H1 (cell line): ENCODE measurements at regions not wholly inside any gene's neighbourhood (a gene's known extent, or its start where the extent isn't known, plus 50 kb on each side); places are given as distances from the start of the nearest gene placed in this dataset.

Source experiments
- CTCF ChIA-PET: fragments of 300-600 bp; sonication (Branson Sonifier 250); formaldehyde crosslinking; loops from one replicate; lab custom pipeline; 2021; ENCODE audit not compliant: partially characterized antibody; lab: Charles Lee
- POLR2A ChIA-PET: fragments of 300-600 bp; sonication (Branson Sonifier 250); formaldehyde crosslinking; loops from one replicate; lab custom pipeline; 2021; ENCODE audit warnings: inconsistent platforms; ENCODE audit not compliant: partially characterized antibody; lab: Charles Lee
- DNase-seq, 2 experiments: peaks; one replicate each; pipeline versions ENCODE4 v3.0.0 to v3.0.0-alpha.2; 2010 to 2022; ENCODE audit warnings: low spot score in 2 of 2, low read depth in 1 of 2, mixed read lengths in 1 of 2
- FAIRE-seq: peaks from 2 replicates; lab custom pipeline; 2011; peaks lifted over from hg19 to GRCh38; lab: Jason Lieb, UNC
- H2AFZ ChIP-seq: 2 replicates; pipeline ENCODE4 v1.8.1; 2012; ENCODE audit warnings: low read length, inconsistent platforms
- H2AK5ac ChIP-seq: 2 replicates; pipeline ENCODE4 v1.6.1; 2013; ENCODE audit warnings: low read depth, low read length
- H2BK120ac ChIP-seq: replicated peaks from 2 replicates; pipeline ENCODE3; 2013; ENCODE audit warnings: low read depth, low read length, inconsistent platforms
- H2BK12ac ChIP-seq: 2 replicates; pipeline ENCODE4 v1.6.1; 2013; ENCODE audit warnings: low read depth, low read length
- H2BK15ac ChIP-seq: 2 replicates; pipeline ENCODE4 v1.6.1; 2013; ENCODE audit warnings: low read length
- H2BK20ac ChIP-seq: 2 replicates; pipeline ENCODE4 v1.6.1; 2013; ENCODE audit warnings: low read length
- H2BK5ac ChIP-seq: 2 replicates; pipeline ENCODE4 v1.6.1; 2013; ENCODE audit warnings: low read depth, low read length
- H3K14ac ChIP-seq: 2 replicates; pipeline ENCODE4 v1.6.1; 2013; ENCODE audit warnings: inconsistent platforms; ENCODE audit not compliant: insufficient read length
- H3K18ac ChIP-seq: 2 replicates; pipeline ENCODE4 v1.6.1; 2013; ENCODE audit warnings: low read length; ENCODE audit errors: extremely low read depth
- H3K23ac ChIP-seq: 2 replicates; pipeline ENCODE4 v1.6.1; 2013; ENCODE audit warnings: inconsistent platforms; ENCODE audit not compliant: insufficient read length
- H3K23me2 ChIP-seq: 2 replicates; pipeline ENCODE4 v1.6.1; 2013; ENCODE audit warnings: low read depth, low read length
- H3K27ac ChIP-seq: 2 replicates; pipeline ENCODE4 v1.6.1; 2011; ENCODE audit warnings: low read depth, low read length, inconsistent platforms
- H3K27me3 ChIP-seq, 4 experiments: replicated peaks in 1 of 4; 1 replicate in 1 of 4; 2 replicates in 3 of 4; pipeline versions ENCODE4 v1.6.1 to v1.8.1; 2011 to 2013; ENCODE audit warnings: low read length in 3 of 4, mild to moderate bottlenecking in 3 of 4, inconsistent platforms in 2 of 4, mixed read lengths in 2 of 4, moderate library complexity in 1 of 4; ENCODE audit not compliant: control insufficient read depth in 3 of 4, insufficient read depth in 3 of 4; ENCODE audit errors: extremely low read depth in 1 of 4
- H3K36me3 ChIP-seq, 4 experiments: 2 replicates each; pipeline versions ENCODE4 v1.6.1 to v1.8.1; 2011 to 2013; ENCODE audit warnings: mild to moderate bottlenecking in 4 of 4, low read length in 3 of 4, moderate library complexity in 2 of 4, control low read depth in 1 of 4, inconsistent platforms in 1 of 4; ENCODE audit not compliant: insufficient read depth in 4 of 4, control insufficient read depth in 2 of 4
- H3K4ac ChIP-seq: replicated peaks from 2 replicates; pipeline ENCODE3; 2013; ENCODE audit warnings: low read length, low read depth, mixed read lengths, inconsistent platforms; ENCODE audit not compliant: insufficient read length
- H3K4me1 ChIP-seq, 4 experiments: replicated peaks in 1 of 4; 1 replicate in 1 of 4; 2 replicates in 3 of 4; pipeline versions ENCODE4 v1.6.1 to v1.8.1; 2011 to 2013; ENCODE audit warnings: low read length in 3 of 4, inconsistent platforms in 2 of 4, mixed read lengths in 1 of 4; ENCODE audit not compliant: insufficient read depth in 4 of 4, control insufficient read depth in 3 of 4
- H3K4me2 ChIP-seq, 2 experiments: 2 replicates each; pipeline versions ENCODE4 v1.6.1 to v1.8.1; 2011 to 2013; ENCODE audit warnings: low read depth in 2 of 2, low read length in 2 of 2, control low read depth in 1 of 2, inconsistent platforms in 1 of 2, mild to moderate bottlenecking in 1 of 2; ENCODE audit not compliant: insufficient read depth in 1 of 2
- H3K4me3 ChIP-seq, 4 experiments: fragments of 200-600, 300-600 bp in 1 of 4; sonication (generic), shearing (Covaris generic), sonication (Bioruptor Twin) in 1 of 4; 2 replicates each; pipeline versions ENCODE4 v1.5.1 to v1.8.1; 2011 to 2016; ENCODE audit warnings: low read length in 4 of 4, low read depth in 3 of 4, control low read depth in 2 of 4, inconsistent platforms in 2 of 4, mild to moderate bottlenecking in 2 of 4, mixed read lengths in 1 of 4, moderate library complexity in 1 of 4; ENCODE audit not compliant: insufficient read depth in 2 of 4; ENCODE audit errors: extremely low read depth in 1 of 4
- H3K56ac ChIP-seq: replicated peaks from 2 replicates; pipeline ENCODE3; 2013; ENCODE audit warnings: low read depth, mild to moderate bottlenecking, mixed read lengths, low read length, inconsistent platforms; ENCODE audit not compliant: insufficient read length
- H3K79me1 ChIP-seq: 2 replicates; pipeline ENCODE4 v1.6.1; 2013; ENCODE audit warnings: low read depth, low read length, control low read depth
- H3K79me2 ChIP-seq, 2 experiments: 2 replicates each; pipeline versions ENCODE4 v1.6.1 to v1.8.1; 2012 to 2013; ENCODE audit warnings: low read length in 2 of 2, mild to moderate bottlenecking in 2 of 2, inconsistent platforms in 1 of 2; ENCODE audit not compliant: insufficient read depth in 2 of 2, control insufficient read depth in 1 of 2
- H3K9ac ChIP-seq, 4 experiments: replicated peaks in 1 of 4; 1 replicate in 1 of 4; 2 replicates in 3 of 4; pipeline versions ENCODE4 v1.6.1 to v1.8.1; 2011 to 2013; ENCODE audit warnings: low read depth in 3 of 4, low read length in 3 of 4, control low read depth in 2 of 4, mild to moderate bottlenecking in 2 of 4, moderate library complexity in 2 of 4, inconsistent platforms in 1 of 4; ENCODE audit errors: extremely low read depth in 1 of 4
- H3K9me3 ChIP-seq, 2 experiments: 2 replicates each; pipeline versions ENCODE4 v1.6.1 to v1.8.1; 2012 to 2013; ENCODE audit warnings: mild to moderate bottlenecking in 2 of 2, moderate library complexity in 2 of 2, control low read depth in 1 of 2, inconsistent platforms in 1 of 2, low read depth in 1 of 2, low read length in 1 of 2, mixed read lengths in 1 of 2; ENCODE audit not compliant: insufficient read depth in 2 of 2
- H4K20me1 ChIP-seq, 2 experiments: replicated peaks in 1 of 2; 2 replicates each; pipeline versions ENCODE3 to v1.8.1; 2011 to 2013; ENCODE audit warnings: inconsistent platforms in 2 of 2, low read length in 2 of 2, mild to moderate bottlenecking in 1 of 2; ENCODE audit not compliant: insufficient read depth in 2 of 2, control insufficient read depth in 1 of 2
- H4K5ac ChIP-seq: 2 replicates; pipeline ENCODE4 v1.6.1; 2013; ENCODE audit warnings: low read length, low read depth, mixed read lengths, inconsistent platforms; ENCODE audit not compliant: insufficient read length
- H4K8ac ChIP-seq: 2 replicates; pipeline ENCODE4 v1.8.0; 2013; ENCODE audit warnings: mild to moderate bottlenecking, moderate library complexity, low read length, inconsistent platforms; ENCODE audit not compliant: insufficient read depth; ENCODE audit errors: extremely low read depth
- H4K91ac ChIP-seq: replicated peaks from 2 replicates; pipeline ENCODE3; 2013; ENCODE audit warnings: low read length, mixed read lengths, inconsistent platforms; ENCODE audit not compliant: insufficient read length
- CREB1 ChIP-seq: IDR thresholded peaks from 2 replicates; pipeline ENCODE4 v1.6.1; 2012; ENCODE audit warnings: inconsistent platforms
- EZH2 ChIP-seq: fragments of 200-600 bp; sonication (generic); IDR thresholded peaks from 2 replicates; pipeline ENCODE4 v1.7.1; 2012; ENCODE audit warnings: low read depth, mild to moderate bottlenecking, moderate library complexity, low read length, inconsistent platforms; ENCODE audit not compliant: severe bottlenecking
- GABPA ChIP-seq: IDR thresholded peaks from 2 replicates; pipeline ENCODE4 v1.6.1; 2011; ENCODE audit warnings: mild to moderate bottlenecking, low read length, moderate library complexity, borderline replicate concordance; ENCODE audit not compliant: insufficient read depth
- KDM5A ChIP-seq: fragments of 200-600 bp; IDR thresholded peaks from 2 replicates; pipeline ENCODE4 v1.7.1; 2012; ENCODE audit warnings: mild to moderate bottlenecking, low read length, inconsistent platforms, mixed read lengths
- NRF1 ChIP-seq: IDR thresholded peaks from 2 replicates; pipeline ENCODE4 v1.6.1; 2011; ENCODE audit warnings: mild to moderate bottlenecking, low read depth, low read length, improper control_type of control experiment
- POLR2AphosphoS5 ChIP-seq: IDR thresholded peaks from 2 replicates; pipeline ENCODE4 v1.6.1; 2011; ENCODE audit warnings: low read depth, low read length
- RXRA ChIP-seq: IDR thresholded peaks from 2 replicates; pipeline ENCODE4 v1.6.1; 2011; ENCODE audit warnings: low read depth, mild to moderate bottlenecking, low read length, moderate library complexity; ENCODE audit not compliant: insufficient read depth
- SP2 ChIP-seq: IDR thresholded peaks from 2 replicates; pipeline ENCODE4 v1.6.1; 2012; ENCODE audit warnings: mild to moderate bottlenecking, low read length, inconsistent platforms
- TEAD4 ChIP-seq: IDR thresholded peaks from 2 replicates; pipeline ENCODE4 v1.6.1; 2012; ENCODE audit warnings: low read depth, low read length, inconsistent platforms, mixed read lengths
- WGBS, 2 experiments: shearing (Covaris generic) in 1 of 2; methylation state at CpG; one replicate each; pipeline versions ENCODE4 v1.1.6 to v1.1.7; 2013 to 2015; ENCODE audit warnings: low lambda C conversion rate in 2 of 2, mixed read lengths in 2 of 2, inconsistent platforms in 1 of 2, low coverage in 1 of 2, missing lambda C conversion rate in 1 of 2; ENCODE audit not compliant: insufficient replicate concordance in 2 of 2, insufficient coverage in 1 of 2, insufficient read length in 1 of 2; ENCODE audit errors: extremely low coverage in 1 of 2, missing lambda C conversion rate in 1 of 2; 5-methylcytosine and 5-hydroxymethylcytosine counted together
- TF ChIP-seq, protein P1 (sequence below): IDR thresholded peaks from 2 replicates; pipeline ENCODE4 v1.6.1; 2012; ENCODE audit warnings: low read length, inconsistent platforms
- TF ChIP-seq, protein P2 (sequence below), 3 experiments: IDR thresholded peaks; 1 replicate in 2 of 3; 2 replicates in 1 of 3; pipeline versions ENCODE4 v1.5.1 to v1.6.1; 2011; ENCODE audit warnings: low read length in 3 of 3, mild to moderate bottlenecking in 3 of 3, inconsistent platforms in 2 of 3, low read depth in 1 of 3, moderate library complexity in 1 of 3; ENCODE audit not compliant: insufficient read depth in 1 of 3; ENCODE audit errors: control extremely low read depth in 1 of 3

DNA sequence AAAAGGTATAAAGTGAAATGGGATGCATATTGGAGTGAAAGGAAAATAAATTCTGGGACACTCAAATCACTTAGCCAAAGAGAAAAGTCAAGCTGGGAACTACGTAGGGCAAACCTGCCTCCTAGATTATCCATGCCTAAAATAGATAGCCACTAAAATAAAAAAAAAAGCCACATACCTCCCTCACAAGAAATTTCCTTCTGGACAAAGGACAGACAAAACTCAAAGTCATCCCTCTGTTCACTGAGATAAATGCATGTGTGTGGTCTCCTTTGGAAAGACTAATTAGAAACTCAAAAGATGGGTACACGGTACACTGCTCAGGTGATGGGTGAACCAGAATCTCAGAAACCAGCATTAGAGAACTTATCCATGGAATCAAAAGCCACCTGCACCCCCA is 65.2 kb upstream of the MME start:
- no peak overlapping the region for H2AFZ ChIP-seq
- H3K9me3 ChIP-seq = no peaks in the 10 kb centered on the region
- no peak overlapping the region for H3K56ac ChIP-seq
- H3K79me2 ChIP-seq = no peaks in the 10 kb centered on the region
- ChIA-PET CTCF (no interaction called here), POLR2A (no interaction called here)
- H3K4me2 ChIP-seq = no peak overlapping the region
- H2BK5ac ChIP-seq = no peak overlapping the region
- H3K27ac ChIP-seq = no peak overlapping the region
- H4K5ac ChIP-seq = no peak overlapping the region
- H4K8ac ChIP-seq = no peak overlapping the region
- H3K9ac ChIP-seq = no peak overlapping the region
- H2BK15ac ChIP-seq = no peak overlapping the region
- no peak overlapping the region for H3K18ac ChIP-seq
- H3K79me1 ChIP-seq = no peaks in the 10 kb centered on the region
- peaks cover 2 to 17% (median 4%) of the 10 kb centered on the region in 4 experiments; a peak in 5 of 7 replicates for H3K4me1 ChIP-seq
- H3K4ac ChIP-seq = no peak overlapping the region
- no peaks in the 10 kb centered on the region for H3K36me3 ChIP-seq
- FAIRE-seq (no peak), DNase-seq (no peak)
- H3K14ac ChIP-seq = no peak overlapping the region
- H2BK12ac ChIP-seq = no peak overlapping the region
- no peak overlapping the region for H3K23ac ChIP-seq
- no peak overlapping the region for H2AK5ac ChIP-seq
- no peak overlapping the region for H2BK20ac ChIP-seq
- H3K4me3 ChIP-seq = no peak overlapping the region
- H4K20me1 ChIP-seq = no peaks in the 10 kb centered on the region
- H3K23me2 ChIP-seq = no peaks in the 10 kb centered on the region
- no peaks in the 10 kb centered on the region for H3K27me3 ChIP-seq
- WGBS, 2 experiments = 87% methylated on average over 2 of the region's 2 CpGs; no CpG with 5 or more reads in 1 of the 2 experiments
- H2BK120ac ChIP-seq = no peak overlapping the region
- no peak overlapping the region for H4K91ac ChIP-seq
- TF ChIP-seq SP2 = no peak
- TF ChIP-seq CREB1 = no peak
- TF ChIP-seq, protein P1, sequence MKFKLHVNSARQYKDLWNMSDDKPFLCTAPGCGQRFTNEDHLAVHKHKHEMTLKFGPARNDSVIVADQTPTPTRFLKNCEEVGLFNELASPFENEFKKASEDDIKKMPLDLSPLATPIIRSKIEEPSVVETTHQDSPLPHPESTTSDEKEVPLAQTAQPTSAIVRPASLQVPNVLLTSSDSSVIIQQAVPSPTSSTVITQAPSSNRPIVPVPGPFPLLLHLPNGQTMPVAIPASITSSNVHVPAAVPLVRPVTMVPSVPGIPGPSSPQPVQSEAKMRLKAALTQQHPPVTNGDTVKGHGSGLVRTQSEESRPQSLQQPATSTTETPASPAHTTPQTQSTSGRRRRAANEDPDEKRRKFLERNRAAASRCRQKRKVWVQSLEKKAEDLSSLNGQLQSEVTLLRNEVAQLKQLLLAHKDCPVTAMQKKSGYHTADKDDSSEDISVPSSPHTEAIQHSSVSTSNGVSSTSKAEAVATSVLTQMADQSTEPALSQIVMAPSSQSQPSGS = no peak
- TF ChIP-seq KDM5A = no peak
- TF ChIP-seq GABPA = no peak
- no peak for TF ChIP-seq RXRA
- no peak for TF ChIP-seq POLR2AphosphoS5
- no peak for TF ChIP-seq TEAD4
- TF ChIP-seq NRF1 = no peak
- TF ChIP-seq, protein P2, sequence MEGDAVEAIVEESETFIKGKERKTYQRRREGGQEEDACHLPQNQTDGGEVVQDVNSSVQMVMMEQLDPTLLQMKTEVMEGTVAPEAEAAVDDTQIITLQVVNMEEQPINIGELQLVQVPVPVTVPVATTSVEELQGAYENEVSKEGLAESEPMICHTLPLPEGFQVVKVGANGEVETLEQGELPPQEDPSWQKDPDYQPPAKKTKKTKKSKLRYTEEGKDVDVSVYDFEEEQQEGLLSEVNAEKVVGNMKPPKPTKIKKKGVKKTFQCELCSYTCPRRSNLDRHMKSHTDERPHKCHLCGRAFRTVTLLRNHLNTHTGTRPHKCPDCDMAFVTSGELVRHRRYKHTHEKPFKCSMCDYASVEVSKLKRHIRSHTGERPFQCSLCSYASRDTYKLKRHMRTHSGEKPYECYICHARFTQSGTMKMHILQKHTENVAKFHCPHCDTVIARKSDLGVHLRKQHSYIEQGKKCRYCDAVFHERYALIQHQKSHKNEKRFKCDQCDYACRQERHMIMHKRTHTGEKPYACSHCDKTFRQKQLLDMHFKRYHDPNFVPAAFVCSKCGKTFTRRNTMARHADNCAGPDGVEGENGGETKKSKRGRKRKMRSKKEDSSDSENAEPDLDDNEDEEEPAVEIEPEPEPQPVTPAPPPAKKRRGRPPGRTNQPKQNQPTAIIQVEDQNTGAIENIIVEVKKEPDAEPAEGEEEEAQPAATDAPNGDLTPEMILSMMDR (IDR thresholded peaks at IDR 0.05; ENCODE audit: control extremely low read depth in 1 of 3, insufficient read depth in 1 of 3, low read depth in 1 of 3, low read length in 3 of 3) = no peak
- no peak for TF ChIP-seq EZH2
